ENCODE measurements at regions not wholly inside any gene's neighbourhood (a gene's known extent, or its start where the extent isn't known, plus 50 kb on each side); places are given as distances from the start of the nearest gene placed in this dataset.

DNA sequence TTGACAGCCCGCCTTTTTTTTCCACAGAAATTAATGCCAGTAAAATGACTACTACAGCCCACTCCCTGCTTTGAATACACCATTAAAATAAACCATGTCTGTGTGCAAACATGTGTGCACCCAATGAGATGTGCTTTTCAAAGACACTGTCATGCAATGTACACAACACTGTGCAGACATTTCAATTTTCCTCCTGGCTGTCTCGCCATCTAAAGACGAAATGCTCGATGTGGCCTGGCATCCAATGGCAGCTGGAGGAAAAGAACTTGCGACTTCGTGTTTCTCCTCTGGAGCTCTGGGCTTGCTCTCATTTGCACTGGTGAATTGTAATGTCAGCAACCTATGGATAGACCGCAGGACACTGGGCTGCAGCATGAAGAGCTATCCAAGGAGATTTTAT, 147.0 kb upstream of the NAV2 start:
- H3K4me3 ChIP-seq (ENCODE audit: low read depth, low read length), result no peak overlapping the region

DNA sequence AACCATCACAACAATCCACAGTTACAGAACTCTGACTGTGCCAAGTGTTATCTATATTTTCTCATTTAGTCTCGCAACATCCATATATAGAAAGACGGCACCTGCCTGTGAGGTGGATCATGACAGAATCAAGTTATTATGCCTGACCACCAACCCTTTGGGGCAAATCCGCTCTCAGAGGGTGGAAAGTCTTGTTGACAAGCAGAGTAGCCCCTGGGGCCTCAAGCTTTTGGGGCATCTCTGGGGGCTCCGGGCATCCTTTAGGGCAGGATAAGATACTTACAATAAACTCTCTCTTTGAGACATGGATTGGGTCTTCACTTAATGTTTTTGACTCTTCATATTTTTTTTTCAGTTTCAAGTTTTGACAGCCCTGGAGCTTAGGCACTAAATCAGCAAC, 150.5 kb upstream of the NAV2 start:
- H3K4me3 ChIP-seq (ENCODE audit: low read depth, low read length), result no peak overlapping the region

DNA sequence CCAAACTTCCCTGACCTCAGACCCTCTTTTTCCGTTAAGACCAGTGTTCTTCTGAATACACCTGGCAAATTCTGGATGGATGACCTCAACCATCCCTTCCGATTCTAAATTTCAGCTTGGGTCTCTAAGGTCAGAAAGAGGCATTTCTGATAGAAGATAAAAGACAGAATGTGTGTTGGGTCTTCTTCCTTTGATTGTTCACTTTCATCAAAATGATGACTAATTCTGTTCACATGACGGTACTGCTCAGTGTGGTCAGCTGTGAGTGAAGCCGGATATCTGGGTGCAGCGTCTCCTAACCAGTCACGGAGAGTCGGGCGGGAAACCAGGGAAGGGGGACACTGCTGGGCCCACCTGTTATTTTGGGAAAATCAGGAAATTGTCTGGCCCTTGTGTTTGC, 151.6 kb upstream of the NAV2 start:
- no peak overlapping the region for H3K4me3 ChIP-seq (ENCODE audit: low read depth, low read length)

DNA sequence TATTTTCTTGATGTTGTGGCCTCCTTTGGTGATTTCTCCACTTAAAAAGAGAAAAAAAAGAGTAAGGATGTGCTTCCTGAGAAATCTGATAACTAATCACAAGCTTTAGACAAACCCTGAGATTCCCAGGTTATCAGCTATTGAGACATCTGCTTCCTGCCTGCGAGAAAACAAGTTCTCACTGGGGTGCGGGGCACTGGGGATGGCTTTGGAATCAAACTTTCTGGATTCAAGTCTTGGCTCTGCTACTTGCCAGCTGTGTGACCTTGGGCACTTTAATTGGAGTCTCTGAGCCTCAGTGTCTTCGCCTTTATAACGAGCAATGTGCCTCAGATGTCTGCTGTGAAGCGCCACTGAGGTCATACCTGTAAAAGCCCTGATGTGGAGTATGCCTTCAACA, 152.5 kb upstream of the NAV2 start:
- H3K4me3 ChIP-seq (ENCODE audit: low read depth, low read length), result no peak overlapping the region

DNA sequence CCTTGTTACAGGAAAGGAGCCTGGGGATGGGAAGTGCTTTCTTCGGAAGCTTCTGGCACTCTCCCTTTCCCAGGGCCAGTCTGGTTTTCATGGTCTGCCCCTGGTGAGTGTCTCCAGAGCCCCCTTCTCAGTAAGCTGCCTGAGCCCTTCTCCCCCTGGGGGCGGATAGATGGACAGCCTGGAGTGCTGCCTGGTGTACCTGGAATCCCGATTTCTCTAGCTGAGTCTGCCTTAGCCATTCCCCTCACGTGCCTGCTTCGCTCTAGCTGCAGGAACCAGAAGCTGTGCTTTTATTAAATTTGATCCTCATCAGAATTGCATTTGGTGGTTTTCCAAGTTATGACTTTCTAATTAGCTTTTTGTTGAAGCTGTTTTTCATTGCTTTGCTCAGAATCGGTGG, 152.9 kb upstream of the NAV2 start:
- H3K4me3 ChIP-seq (ENCODE audit: low read depth, low read length), result no peak overlapping the region

DNA sequence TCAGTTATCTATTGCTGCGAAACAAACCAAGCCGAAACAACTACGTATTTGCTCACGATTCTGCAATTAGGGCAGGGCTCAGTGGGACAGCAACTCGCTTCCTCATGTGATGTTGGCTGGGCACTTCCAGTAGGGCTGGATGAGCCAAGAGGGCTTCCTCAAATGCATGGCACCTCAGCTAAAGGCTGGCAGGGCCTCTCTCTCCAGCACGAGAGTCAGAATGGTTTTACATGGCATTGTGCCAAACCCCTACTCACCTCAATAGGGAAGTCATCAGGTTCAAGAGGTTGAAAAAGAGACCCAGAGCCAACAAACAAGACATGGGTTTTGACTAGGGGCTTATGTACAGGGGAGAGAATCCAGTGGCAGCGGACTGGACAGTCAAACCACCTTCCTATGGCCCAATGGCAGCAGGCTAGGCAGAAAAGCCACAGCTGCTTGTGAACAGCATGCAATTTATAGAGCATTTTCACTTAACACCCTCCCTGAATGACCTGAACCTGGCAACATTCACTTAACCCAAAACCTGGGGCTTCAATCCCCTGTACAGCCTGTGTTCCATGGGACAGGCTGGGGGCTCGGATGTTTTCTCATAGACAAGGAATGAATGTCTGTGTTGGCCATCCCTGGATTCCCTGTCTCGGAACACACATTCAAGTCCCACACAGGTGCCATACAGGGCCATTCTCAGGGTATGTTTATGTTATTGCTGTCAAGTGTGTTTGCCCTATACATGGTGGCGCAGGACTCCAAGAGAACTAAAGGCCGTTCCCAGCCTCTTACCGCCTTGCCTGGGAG, 154.2 kb upstream of the NAV2 start:
- H3K4me3 ChIP-seq (ENCODE audit: low read depth, low read length), result no peak overlapping the region

DNA sequence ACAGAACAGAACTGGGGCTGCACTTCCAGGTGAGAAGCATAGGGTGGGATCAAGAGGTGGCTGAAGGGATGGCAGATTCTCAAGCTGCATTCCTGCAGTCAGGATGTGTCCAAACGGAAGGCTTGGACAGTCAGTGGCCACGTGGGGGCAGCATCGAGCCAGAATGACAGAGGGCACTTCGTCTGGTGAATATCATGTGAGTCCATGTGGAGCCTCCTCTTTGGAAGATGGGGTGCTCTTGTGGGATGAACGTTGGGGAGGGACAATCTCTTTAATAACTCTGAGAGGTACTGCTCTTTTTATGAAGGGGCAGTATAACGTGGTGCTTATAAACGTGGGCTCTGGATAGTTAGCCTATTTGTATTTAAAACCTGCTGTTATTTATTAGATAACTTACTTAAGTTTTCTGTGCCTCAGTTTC, 154.9 kb upstream of the NAV2 start:
- H3K4me3 ChIP-seq (ENCODE audit: low read depth, low read length), result no peak overlapping the region

DNA sequence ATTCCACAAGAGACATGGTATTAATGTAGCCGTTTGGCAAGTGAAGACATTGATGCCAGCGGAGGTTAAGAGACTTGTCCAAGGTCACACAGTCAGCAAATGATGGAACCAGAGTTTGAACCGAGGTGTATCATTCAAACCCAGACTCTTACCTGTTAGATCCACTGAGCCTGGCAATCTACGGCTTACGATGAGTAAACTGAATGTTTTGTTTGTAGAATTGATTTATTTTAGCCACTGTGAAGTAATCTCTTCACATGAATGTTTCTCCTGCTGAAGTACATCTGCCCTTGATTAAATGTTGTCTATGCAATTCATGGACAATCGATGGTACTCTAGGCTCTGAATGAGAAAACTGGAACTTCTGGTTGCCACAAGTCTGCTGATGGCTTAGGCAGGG, 155.5 kb upstream of the NAV2 start:
- no peak overlapping the region for H3K4me3 ChIP-seq (ENCODE audit: low read depth, low read length)

DNA sequence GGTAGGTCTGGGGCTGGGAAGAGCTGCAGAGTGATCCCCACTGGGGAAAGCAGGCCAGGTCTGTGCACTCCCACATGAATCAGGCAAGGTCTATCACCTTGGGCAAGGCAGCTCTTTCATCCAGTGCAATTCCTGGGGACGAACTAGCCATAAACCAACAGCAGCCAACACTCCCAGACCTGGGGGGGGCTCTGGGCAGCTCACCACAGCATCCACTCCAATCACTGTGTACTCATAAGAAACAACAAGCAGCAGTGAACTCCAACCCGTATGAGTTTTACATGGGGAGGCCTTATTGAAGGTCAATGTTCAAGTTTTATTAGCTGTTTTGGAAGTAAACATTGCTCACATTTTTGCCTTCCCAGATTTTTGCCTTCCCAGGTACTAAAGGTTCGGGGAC, 157.4 kb upstream of the NAV2 start:
- H3K4me3 ChIP-seq (ENCODE audit: low read depth, low read length), result no peak overlapping the region

DNA sequence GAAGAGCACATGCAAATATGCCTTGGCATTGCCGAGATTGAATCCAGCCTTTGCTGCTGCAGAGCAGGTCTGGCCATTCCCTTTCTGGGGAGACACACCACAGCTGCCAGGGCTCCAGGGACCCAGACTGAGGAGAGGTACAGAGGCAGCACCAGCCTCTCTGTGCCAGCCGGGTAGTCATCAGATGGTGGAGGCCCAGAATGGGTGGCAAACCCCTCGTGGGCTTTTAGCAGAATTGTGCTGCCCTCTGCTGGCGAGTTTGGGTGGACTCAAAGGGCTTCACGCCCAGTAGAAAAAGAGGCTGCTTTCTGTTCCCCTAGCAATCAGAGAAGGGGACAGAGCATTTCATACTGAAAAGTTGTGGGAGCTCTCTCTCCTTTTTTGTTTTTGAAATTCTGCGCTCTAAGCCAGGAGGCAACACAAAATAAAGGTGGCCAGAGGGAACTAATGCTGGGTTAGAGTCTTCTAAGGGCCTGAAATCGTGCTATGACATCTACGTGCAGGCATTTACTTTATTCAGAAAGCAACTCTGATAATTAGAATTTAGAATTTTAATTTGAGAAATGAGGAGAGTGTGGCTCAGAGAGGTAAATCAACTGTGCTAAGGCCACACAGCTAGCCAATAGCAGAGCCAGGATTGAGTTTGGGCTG, 158.8 kb upstream of the NAV2 start:
- H3K4me3 ChIP-seq (ENCODE audit: low read depth, low read length), result no peak overlapping the region

DNA sequence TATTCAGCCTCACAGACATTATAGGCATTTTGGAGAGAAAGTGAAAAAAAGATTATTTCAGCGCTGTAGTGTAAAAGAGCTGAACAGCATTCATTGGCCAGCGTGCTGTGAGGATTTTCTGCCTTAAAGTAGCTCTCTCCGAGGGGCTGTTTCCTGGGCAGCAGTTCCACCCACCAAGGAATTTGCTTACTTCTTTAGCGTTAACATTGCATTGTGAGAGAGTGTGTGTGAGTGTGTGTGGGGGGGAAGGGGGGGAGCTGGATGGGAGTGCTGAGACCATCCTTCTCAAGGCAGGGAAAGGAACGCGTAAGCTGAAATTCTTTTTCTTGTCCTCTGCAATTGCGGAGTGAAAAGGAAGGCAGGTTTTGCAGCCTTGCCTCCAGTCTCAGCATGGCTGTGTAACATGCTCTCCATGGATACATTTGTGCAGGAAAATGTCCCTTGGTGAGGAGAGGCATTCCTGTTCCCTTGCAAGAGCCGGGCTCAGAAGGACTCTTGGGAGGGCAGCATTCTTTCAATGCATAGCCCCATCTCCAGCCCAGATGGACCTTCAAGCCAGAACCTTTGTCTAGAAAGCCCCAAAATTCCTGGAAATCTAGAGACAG, 159.9 kb upstream of the NAV2 start:
- H3K4me3 ChIP-seq (ENCODE audit: low read depth, low read length), result no peak overlapping the region

DNA sequence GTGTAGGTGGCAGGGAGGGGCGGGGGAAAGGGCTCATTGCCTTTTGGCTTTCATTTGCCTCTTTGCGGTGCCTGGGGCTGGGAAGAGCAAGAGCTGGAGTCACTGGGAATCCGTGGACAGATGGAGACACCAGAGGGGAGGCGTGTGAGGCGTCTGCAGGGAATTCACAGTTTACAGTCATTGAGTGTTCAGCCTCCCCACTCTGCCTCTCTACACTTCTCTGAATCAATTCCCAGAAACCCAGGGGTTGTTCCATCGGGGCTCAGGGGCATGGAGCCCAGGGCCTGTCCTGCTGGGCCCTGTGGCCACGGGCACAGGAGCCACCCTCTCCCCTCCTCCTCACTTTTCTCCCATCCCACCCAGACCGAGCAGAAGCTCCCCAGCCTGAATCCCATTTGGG, 160.5 kb upstream of the NAV2 start:
- no peak overlapping the region for H3K4me3 ChIP-seq (ENCODE audit: low read depth, low read length)

DNA sequence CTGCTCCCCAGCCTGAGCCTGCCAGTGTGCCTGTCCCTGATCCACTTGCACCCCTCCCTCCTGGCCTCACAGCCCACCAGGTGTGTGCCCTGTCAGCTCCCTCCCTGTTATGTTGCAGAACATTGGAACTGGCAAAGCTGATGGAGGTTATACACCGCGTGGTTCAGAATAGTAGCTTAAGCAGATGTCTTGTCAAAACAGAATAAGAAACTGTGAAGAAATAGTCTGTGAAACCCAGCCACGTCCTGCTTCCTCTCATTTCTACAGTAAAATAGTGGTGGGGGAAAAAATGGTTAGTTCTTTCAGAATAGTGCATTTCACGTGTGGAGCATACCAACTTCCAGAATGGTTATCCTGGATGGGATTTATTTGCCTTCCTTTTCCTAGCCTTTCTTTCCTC, 161.2 kb upstream of the NAV2 start:
- H3K4me3 ChIP-seq (ENCODE audit: low read depth, low read length), result no peak overlapping the region

DNA sequence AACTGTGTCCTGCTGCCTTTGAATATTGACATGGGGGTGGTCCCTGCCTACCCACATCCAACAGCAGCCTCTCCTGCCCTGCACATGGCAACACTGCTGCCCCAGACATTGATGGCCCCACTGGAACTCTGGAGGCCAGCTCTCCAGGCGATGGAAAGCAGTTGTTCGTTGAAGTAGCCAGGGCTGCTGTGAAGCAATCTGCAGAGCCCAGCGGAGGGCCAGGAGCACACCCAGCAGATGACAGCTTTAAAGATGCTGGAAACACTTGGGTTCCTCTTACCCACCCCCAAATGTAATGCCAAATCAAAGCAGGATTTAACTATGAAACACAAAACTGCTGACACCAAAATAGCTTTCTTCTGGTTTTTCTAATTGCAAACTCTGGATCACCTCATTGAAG, 165.6 kb upstream of the NAV2 start:
- H3K4me3 ChIP-seq (ENCODE audit: low read depth, low read length), result no peak overlapping the region

DNA sequence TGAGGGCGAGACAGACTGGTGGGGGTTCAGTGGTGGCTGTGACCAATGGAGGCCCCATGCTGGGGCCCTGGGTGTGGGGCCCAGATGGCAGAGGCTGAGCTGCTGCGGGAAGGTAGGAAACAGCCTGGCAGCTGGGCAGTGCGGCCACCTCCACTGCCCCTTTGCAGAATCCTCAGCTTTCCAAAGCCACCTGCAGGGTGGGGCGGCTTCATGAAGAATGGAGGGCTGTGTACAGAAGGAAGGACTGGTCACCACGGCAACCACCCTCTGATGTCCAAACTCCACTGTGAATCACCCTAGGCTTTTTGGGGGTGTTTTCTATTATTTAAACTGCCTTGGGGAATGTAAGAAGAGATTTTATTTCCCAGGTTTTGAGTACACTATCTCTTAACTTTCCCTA, 166.3 kb upstream of the NAV2 start:
- H3K4me3 ChIP-seq (ENCODE audit: low read depth, low read length), result no peak overlapping the region

DNA sequence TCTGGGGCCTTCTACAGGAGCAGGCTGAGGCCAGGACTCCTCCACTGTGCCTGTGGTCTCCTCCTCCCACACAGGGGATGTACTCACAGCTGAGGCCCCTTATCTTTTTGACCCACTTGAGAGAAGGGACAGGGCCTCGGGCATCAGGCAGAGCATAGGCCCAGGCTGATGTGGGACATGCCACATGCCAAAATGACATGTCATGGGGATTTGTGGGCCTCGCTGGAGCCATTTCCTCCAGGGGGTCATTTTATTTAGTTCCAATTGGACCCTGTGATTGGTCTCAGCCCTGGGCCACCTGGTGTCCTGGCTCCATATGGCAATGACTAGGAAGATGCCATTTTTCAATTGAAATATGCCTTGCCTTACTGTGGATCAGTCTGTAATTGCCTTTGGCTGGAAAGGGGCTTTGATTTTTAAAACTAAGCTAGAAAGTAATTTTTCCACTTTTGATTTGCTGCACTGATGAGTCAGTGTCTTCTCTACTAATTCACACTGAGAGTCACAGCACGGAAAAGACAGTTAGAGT, 171.1 kb upstream of the NAV2 start:
- no peak overlapping the region for H3K4me3 ChIP-seq (ENCODE audit: low read depth, low read length)

DNA sequence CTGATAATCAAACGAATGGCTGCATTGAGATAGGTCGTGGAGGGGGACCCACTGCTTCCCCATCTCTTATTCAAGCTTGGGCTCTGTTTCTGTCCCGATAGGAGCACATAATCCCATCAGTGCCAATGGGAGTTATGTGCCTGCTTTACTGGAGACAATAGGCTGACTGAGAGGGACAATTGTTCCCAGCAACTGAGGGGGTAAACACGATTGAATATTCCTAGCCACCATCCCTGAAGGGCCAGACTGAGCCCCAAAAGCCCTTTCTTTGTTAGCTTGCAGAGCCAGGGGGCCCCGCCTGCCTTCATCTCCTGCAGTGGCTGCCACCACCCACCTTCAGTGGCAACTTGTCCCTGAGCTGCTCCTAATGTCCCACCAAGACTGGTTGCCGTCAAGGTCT, 172.8 kb upstream of the NAV2 start:
- no peak overlapping the region for H3K4me3 ChIP-seq (ENCODE audit: low read depth, low read length)

DNA sequence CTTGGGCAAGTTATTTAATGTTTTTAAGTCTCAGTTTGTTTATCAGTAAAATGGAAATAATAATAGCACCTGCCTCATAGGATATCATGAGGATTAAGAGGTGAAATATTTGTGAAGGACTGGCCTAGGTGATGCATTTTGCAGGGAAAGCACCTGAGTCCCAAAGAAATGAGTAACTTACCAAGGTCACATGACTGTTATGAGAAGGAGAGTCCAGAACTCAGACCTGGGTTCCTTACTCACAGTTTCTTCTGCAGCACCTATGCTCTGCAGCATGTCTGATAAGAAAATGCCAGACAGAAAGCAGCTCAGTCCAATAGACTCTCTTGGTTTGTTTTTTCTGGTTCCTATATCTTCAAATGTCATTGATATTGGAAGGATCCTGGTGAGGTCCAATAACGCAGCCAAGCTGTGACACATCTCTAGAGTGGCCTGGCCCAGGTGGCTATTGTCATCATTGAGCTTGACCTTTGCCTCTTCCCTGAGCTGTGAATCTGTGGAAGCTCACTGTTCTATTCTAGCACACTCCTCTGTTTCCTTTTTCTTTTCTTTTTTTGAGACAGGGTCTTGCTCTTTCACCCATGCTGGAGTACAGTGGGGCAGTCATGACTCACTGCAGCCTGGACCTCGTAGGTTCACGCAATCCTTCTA, 174.7 kb upstream of the NAV2 start:
- H3K4me3 ChIP-seq (ENCODE audit: low read depth, low read length), result no peak overlapping the region

DNA sequence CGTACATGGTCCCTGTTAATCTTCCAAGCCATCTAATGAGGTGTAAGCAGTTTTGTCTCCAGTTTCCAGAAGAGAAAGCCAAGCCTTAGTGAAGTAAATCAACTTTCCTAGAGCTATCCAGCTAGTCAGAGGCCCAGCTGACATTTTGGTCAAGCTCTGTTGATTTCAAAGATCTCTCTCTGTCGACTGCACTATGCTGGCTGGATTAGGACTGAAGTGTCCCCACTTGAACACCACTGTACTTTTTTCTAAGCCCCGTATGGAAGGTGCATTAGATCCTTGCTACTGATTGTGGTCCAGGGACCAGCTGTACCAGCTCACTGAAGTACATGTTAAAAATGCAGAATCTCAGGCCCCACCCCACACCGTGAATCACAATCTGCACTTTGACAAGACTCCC, 176.5 kb upstream of the NAV2 start:
- H3K4me3 ChIP-seq (ENCODE audit: low read depth, low read length), result no peak overlapping the region

DNA sequence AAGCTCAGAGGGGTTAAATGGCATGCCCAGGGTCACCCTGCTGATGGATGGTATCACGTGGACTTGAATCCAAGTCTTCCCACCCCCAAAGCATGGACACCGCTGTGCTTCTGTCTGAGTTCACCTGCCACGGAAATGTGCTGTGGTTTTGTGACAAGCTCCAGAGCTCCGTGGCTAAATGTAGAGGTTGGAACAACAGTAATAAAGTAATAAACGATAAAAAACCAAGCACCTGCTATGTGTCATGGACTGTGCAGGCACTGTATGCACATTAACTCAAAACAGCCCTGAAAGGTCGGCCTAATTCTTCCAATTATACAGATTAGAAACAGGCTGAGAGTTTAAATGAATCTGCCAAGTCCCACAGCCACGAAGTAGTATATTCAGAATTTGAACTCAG, 182.1 kb upstream of the NAV2 start:
- H3K4me3 ChIP-seq (ENCODE audit: low read depth, low read length), result no peak overlapping the region

DNA sequence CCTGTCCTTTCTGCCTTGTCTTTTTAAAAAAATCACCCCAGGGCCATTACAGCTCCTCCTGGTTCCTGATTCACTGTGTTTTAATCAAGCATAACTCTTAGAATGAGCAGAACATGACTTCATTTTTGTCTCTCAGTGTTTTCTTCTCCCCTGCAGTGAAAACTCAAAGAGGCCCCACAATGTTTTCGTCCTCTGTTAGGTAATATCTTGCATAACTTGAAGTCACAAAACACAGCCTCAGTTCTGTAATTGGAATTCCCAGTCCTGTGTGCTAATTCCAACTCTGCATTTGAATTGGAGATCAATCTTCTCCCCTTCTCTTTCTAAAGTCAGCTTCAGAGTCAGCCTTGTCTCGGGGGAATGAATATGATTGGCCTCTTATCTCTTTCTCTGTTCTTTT, 186.5 kb upstream of the NAV2 start:
- H3K4me3 ChIP-seq (ENCODE audit: low read depth, low read length), result no peak overlapping the region

DNA sequence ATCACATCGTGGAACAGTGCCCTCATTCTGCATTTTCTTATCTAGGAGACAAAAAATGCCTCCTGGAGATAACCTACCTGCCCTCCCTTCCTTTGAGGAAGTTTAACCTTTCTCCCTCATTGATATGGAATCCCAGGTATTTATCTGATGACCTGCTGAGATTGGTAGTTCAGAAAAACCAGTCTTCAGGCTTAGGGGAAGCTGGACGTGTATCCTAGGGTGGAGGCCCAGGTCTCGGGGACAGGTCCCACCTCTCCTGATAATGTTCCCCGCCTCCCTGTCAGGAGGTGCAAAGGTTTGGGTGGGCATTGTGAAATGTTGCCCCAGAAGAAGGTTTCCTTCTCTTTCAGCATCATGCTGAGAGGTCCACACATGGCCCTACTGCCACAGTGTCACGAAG, 186.9 kb upstream of the NAV2 start:
- no peak overlapping the region for H3K4me3 ChIP-seq (ENCODE audit: low read depth, low read length)

Data from iPS-11a (cell line).